ENCODE measurements at regions not wholly inside any gene's neighbourhood (a gene's known extent, or its start where the extent isn't known, plus 50 kb on each side); places are given as distances from the start of the nearest gene placed in this dataset.

GRCh38 chr1:14511166-14511680, 87.3 kb upstream of the KAZN start:
- ATAC-seq (ENCODE audit: insufficient number of reproducible peaks, low FRiP score, low read depth) (no peak), DNase-seq (ENCODE audit: low spot score) (no peak)
- no peak for TF ChIP-seq CTCF (IDR thresholded peaks at IDR 0.05)
- H3K4me1 ChIP-seq (ENCODE audit: control insufficient read depth in 1 of 2, low read depth in 2 of 2) = no peaks in the 10 kb centered on the region
- H3K27ac ChIP-seq = no peak overlapping the region
- H3K27me3 ChIP-seq (replicated peaks; ENCODE audit: insufficient read depth) = no peaks in the 10 kb centered on the region
- no peaks in the 10 kb centered on the region for H3K9me3 ChIP-seq
- no peak overlapping the region for H3K4me3 ChIP-seq
- no peaks in the 10 kb centered on the region for H3K36me3 ChIP-seq

GRCh38 chr1:14511796-14512585, 86.5 kb upstream of the KAZN start:
- H3K9me3 ChIP-seq = no peaks in the 10 kb centered on the region
- ATAC-seq (ENCODE audit: insufficient number of reproducible peaks, low FRiP score, low read depth) (no peak), DNase-seq (ENCODE audit: low spot score) (no peak)
- H3K36me3 ChIP-seq = no peaks in the 10 kb centered on the region
- H3K4me3 ChIP-seq = no peak overlapping the region
- H3K27ac ChIP-seq = no peak overlapping the region
- TF ChIP-seq CTCF (IDR thresholded peaks at IDR 0.05) = no peak
- H3K4me1 ChIP-seq (ENCODE audit: control insufficient read depth in 1 of 2, low read depth in 2 of 2) = no peaks in the 10 kb centered on the region
- H3K27me3 ChIP-seq (replicated peaks; ENCODE audit: insufficient read depth) = no peaks in the 10 kb centered on the region

- ATAC-seq (ENCODE audit: insufficient number of reproducible peaks, low FRiP score, low read depth) (no peak), DNase-seq (ENCODE audit: low spot score) (no peak)
- H3K27me3 ChIP-seq (replicated peaks; ENCODE audit: insufficient read depth) = no peaks in the 10 kb centered on the region
- H3K4me1 ChIP-seq (ENCODE audit: control insufficient read depth in 1 of 2, low read depth in 2 of 2) = no peaks in the 10 kb centered on the region
- H3K27ac ChIP-seq = no peak overlapping the region
- H3K4me3 ChIP-seq = no peak overlapping the region
- no peak for TF ChIP-seq CTCF (IDR thresholded peaks at IDR 0.05)
- H3K9me3 ChIP-seq = no peaks in the 10 kb centered on the region
- no peaks in the 10 kb centered on the region for H3K36me3 ChIP-seq
Observed at GRCh38 chr1:14513111-14513510, 85.4 kb upstream of the KAZN start.

- Histone ChIP-seq H3K27me3 (replicated peaks; ENCODE audit: insufficient read depth) (no peaks in the 10 kb centered on the region), H3K9me3 (no peaks in the 10 kb centered on the region), H3K4me1 (ENCODE audit: control insufficient read depth in 1 of 2, low read depth in 2 of 2) (no peaks in the 10 kb centered on the region), H3K36me3 (no peaks in the 10 kb centered on the region), H3K27ac (no peak overlapping the region), H3K4me3 (no peak overlapping the region)
- ATAC-seq (ENCODE audit: insufficient number of reproducible peaks, low FRiP score, low read depth) (no peak), DNase-seq (ENCODE audit: low spot score) (no peak)
- TF ChIP-seq CTCF (IDR thresholded peaks at IDR 0.05) = no peak
Observed at GRCh38 chr1:14514739-14515138, 83.7 kb upstream of the KAZN start.

GRCh38 chr1:14516974-14517840, 81.3 kb upstream of the KAZN start:
- no peak overlapping the region for H3K27ac ChIP-seq
- no peak overlapping the region for H3K4me3 ChIP-seq
- H3K27me3 ChIP-seq (replicated peaks; ENCODE audit: insufficient read depth) = no peaks in the 10 kb centered on the region
- no peaks in the 10 kb centered on the region for H3K36me3 ChIP-seq
- no peaks in the 10 kb centered on the region for H3K9me3 ChIP-seq
- no peak for TF ChIP-seq CTCF (IDR thresholded peaks at IDR 0.05)
- DNase-seq (ENCODE audit: low spot score) = no peak
- H3K4me1 ChIP-seq (ENCODE audit: control insufficient read depth in 1 of 2, low read depth in 2 of 2) = no peaks in the 10 kb centered on the region
- peak; percentile 59 for ATAC-seq (ENCODE audit: insufficient number of reproducible peaks, low FRiP score, low read depth)
